Transverse colon (tissue), 4 donors: ENCODE measurements at regions not wholly inside any gene's neighbourhood (a gene's known extent, or its start where the extent isn't known, plus 50 kb on each side); places are given as distances from the start of the nearest gene placed in this dataset.

Experiments
- DNase-seq: peaks from one replicate; pipeline ENCODE4 v3.0.0-alpha.2; 2019
- H3K27ac ChIP-seq, 4 donors: fragments of 200-600 bp; sonication (generic); 2 replicates each; pipeline ENCODE4 v1.5.1; 2016 to 2018; ENCODE audit warnings: inconsistent platforms in 4 of 4
- H3K27me3 ChIP-seq: fragments of 200-600 bp; sonication (generic); 2 replicates; pipeline ENCODE4 v1.5.1; 2017; ENCODE audit warnings: inconsistent platforms
- H3K36me3 ChIP-seq, 4 donors: fragments of 200-600 bp; sonication (generic); 2 replicates each; pipeline ENCODE4 v1.5.1; 2017 to 2019; ENCODE audit warnings: inconsistent platforms in 4 of 4
- H3K4me1 ChIP-seq, 4 donors: fragments of 200-600 bp; sonication (generic); 2 replicates each; pipeline ENCODE4 v1.5.1; 2017 to 2020; ENCODE audit warnings: inconsistent platforms in 4 of 4
- H3K4me3 ChIP-seq, 4 donors: fragments of 200-600 bp; sonication (generic); 1 replicate in 1 of 4; 2 replicates in 3 of 4; pipeline versions ENCODE4 v1.5.1 to v1.6.1; 2017 to 2019; ENCODE audit warnings: inconsistent platforms in 4 of 4
- H3K9me3 ChIP-seq, 2 donors: fragments of 200-600 bp; sonication (generic); 2 replicates each; pipeline ENCODE4 v1.5.1; 2017 to 2019; ENCODE audit warnings: inconsistent platforms in 2 of 2
- EP300 ChIP-seq: sonication (generic); formaldehyde crosslinking; IDR thresholded peaks from one replicate; pipeline ENCODE4 v1.6.1; 2017; ENCODE audit warnings: antibody characterized with exemption, low read depth
- POLR2A ChIP-seq: fragments of 450-650 bp; IDR thresholded peaks from one replicate; pipeline ENCODE4 v1.6.1; 2016; ENCODE audit warnings: antibody characterized with exemption, mild to moderate bottlenecking, moderate library complexity
- POLR2AphosphoS5 ChIP-seq, 3 donors: sonication (generic); formaldehyde crosslinking; IDR thresholded peaks; one replicate each; pipeline ENCODE4 v1.6.1; 2016; ENCODE audit warnings: antibody characterized with exemption in 3 of 3
- WGBS, 2 donors: methylation state at CpG; one replicate each; pipeline ENCODE4 v1.1.5; 2018; ENCODE audit warnings: low coverage in 1 of 2; 5-methylcytosine and 5-hydroxymethylcytosine counted together
- in situ Hi-C, 4 donors: fragments of 200-750 bp; cut with MboI; loops; one replicate each; pipeline versions ENCODE4 v1.15.0 to v1.15.1; 2017; ENCODE audit warnings: low sequenced_read_pairs in 3 of 4, low pct_ligation_motif_present in 1 of 4, low pct_unique_long_range_greater_than_20kb in 1 of 4
- intact Hi-C: fragments of 100-400 bp; cut with DNase I; formaldehyde crosslinking; loops from one replicate; pipeline ENCODE4 v1.15.1; 2023; ENCODE audit warnings: low total_unique reads
- TF ChIP-seq, protein P1 (sequence below), 5 experiments: fragments of 200-600 bp in 3 of 5; fragments of 450-650 bp in 2 of 5; sonication (generic) in 3 of 5; IDR thresholded peaks; 1 replicate in 2 of 5; 2 replicates in 3 of 5; pipeline ENCODE4 v1.5.1; 2016 to 2017; ENCODE audit warnings: antibody characterized with exemption in 5 of 5, inconsistent platforms in 3 of 5, mild to moderate bottlenecking in 2 of 5, moderate library complexity in 1 of 5

DNA sequence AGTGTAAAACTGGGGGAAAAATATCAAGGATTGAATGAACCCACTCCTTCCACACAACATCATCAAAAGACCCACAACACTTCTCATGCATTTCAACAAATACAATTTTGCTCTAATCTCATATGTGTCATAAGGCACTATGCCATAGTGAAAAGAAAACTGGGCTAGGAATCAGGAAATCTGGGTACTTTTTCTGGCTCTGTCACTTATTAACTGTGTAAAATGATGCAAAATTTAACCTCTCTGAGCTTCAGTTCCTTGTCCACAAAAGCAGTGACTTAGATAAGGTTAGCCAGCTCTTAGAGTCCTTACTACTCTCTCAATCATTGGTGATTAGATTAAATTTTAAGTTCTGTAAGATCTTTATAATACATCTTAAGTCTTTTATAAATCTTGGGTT lies 250.5 kb upstream of the SOX5 start:
- H3K4me1 ChIP-seq: no peaks in the 10 kb centered on the region
- no peaks in the 10 kb centered on the region for H3K9me3 ChIP-seq
- intact Hi-C loops (no loop called here), in situ Hi-C loops (no loop called here)
- H3K27ac ChIP-seq: no peak overlapping the region
- no peak overlapping the region for H3K4me3 ChIP-seq
- TF ChIP-seq EP300 (no peak), POLR2A (no peak), POLR2AphosphoS5 (IDR thresholded peaks at IDR 0.05) (no peak)
- TF ChIP-seq, protein P1, sequence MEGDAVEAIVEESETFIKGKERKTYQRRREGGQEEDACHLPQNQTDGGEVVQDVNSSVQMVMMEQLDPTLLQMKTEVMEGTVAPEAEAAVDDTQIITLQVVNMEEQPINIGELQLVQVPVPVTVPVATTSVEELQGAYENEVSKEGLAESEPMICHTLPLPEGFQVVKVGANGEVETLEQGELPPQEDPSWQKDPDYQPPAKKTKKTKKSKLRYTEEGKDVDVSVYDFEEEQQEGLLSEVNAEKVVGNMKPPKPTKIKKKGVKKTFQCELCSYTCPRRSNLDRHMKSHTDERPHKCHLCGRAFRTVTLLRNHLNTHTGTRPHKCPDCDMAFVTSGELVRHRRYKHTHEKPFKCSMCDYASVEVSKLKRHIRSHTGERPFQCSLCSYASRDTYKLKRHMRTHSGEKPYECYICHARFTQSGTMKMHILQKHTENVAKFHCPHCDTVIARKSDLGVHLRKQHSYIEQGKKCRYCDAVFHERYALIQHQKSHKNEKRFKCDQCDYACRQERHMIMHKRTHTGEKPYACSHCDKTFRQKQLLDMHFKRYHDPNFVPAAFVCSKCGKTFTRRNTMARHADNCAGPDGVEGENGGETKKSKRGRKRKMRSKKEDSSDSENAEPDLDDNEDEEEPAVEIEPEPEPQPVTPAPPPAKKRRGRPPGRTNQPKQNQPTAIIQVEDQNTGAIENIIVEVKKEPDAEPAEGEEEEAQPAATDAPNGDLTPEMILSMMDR (IDR thresholded peaks at IDR 0.05): no peak
- H3K36me3 ChIP-seq: no peaks in the 10 kb centered on the region
- DNase-seq: no peak
- no peaks in the 10 kb centered on the region for H3K27me3 ChIP-seq

DNA sequence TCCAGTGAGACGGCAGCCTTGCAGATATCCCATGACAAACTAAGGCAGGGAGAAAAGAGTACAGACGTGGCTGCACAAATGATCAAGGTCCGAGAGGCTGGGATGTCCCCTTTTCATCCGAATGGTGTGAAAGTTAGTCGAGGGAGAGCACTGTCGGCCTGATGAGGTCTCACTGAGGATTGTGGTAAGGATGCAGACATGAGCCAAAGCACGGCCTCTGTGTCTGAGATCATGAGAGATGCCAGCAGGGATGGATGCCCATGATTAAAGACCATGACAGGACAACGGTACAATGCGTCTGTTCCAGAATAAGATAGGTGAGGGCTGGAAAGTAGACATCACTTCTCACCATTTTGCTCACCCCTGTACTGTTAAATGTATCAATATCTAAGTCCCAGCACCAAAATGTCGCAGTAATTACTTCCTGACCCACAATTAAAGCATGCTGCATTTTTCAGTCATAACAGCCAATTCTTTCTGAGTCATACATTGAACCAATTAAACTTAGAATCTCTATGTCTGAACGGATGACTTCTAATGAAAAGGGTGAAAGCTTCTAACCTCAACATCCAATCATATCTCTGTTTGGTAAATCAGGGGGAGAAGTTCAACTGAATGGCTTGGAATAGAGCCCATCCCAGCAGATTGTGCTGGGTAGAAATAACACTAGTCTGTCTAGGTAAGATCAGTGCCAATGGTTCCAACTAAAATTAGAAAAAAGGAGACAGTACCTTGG lies 249.6 kb upstream of the SOX5 start:
- no peaks in the 10 kb centered on the region for H3K36me3 ChIP-seq
- WGBS, 2 donors: 76 to 87% methylated on average over 10 to 11 of the region's 11 CpGs
- H3K4me3 ChIP-seq: no peak overlapping the region
- H3K27ac ChIP-seq: no peak overlapping the region
- DNase-seq: no peak
- TF ChIP-seq, protein P1 (IDR thresholded peaks at IDR 0.05): no peak
- no peak for TF ChIP-seq POLR2AphosphoS5 (IDR thresholded peaks at IDR 0.05)
- TF ChIP-seq EP300: no peak
- no peak for TF ChIP-seq POLR2A
- intact Hi-C loops (no loop called here), in situ Hi-C loops (no loop called here)
- H3K4me1 ChIP-seq: no peaks in the 10 kb centered on the region
- no peaks in the 10 kb centered on the region for H3K27me3 ChIP-seq
- H3K9me3 ChIP-seq: no peaks in the 10 kb centered on the region

DNA sequence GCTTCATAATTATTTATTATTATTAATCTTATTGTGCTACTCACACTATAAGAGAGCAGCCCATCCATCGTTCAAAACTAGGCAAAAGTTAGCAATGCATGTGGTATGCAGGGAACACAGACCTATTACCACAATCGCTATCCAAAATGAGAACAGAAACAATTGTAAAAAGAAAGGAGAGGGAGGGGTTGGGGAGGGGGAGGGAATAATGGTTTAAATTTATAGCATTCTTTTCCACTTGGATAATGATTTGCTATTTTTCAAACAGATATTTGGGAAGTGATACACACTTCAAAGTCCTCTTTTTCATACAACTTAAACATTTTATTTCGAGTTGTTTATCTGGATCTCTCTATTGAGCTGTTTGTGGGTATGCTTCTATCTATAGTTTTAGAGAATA lies 248.6 kb upstream of the SOX5 start:
- intact Hi-C loops (no loop called here), in situ Hi-C loops (no loop called here)
- no peaks in the 10 kb centered on the region for H3K36me3 ChIP-seq
- H3K27me3 ChIP-seq: no peaks in the 10 kb centered on the region
- WGBS, 2 donors: 73 to 90% methylated on average over 2 to 3 of the region's 3 CpGs
- no peak for DNase-seq
- TF ChIP-seq, protein P1 (IDR thresholded peaks at IDR 0.05): no peak
- no peak for TF ChIP-seq EP300
- no peak for TF ChIP-seq POLR2A
- TF ChIP-seq POLR2AphosphoS5 (IDR thresholded peaks at IDR 0.05): no peak
- no peak overlapping the region for H3K4me3 ChIP-seq
- H3K4me1 ChIP-seq: no peaks in the 10 kb centered on the region
- no peak overlapping the region for H3K27ac ChIP-seq
- no peaks in the 10 kb centered on the region for H3K9me3 ChIP-seq

DNA sequence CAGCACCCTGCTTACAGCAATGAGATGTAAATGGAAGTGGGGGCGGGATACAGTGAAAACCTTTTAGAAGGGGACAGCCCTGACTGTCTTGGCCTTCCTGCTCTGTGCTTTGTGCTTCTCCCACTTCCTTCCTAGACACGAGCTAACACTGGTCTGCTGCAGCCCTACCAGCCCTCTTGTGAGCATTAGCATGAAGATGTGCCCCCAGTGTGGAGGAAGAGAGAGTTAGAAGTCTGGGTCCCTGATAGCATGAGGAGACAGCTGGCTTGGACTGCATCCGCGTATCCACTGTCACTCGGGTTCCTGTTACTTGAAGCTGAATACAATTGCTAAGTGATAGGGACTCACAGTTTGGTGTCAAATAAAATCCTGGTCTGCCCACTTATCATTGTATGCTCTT lies 248.1 kb upstream of the SOX5 start:
- in situ Hi-C loops: no loop called here
- 54 to 72% methylated on average over 2 to 5 of the region's 5 CpGs for WGBS, 2 donors
- no peak for TF ChIP-seq EP300
- TF ChIP-seq POLR2AphosphoS5 (IDR thresholded peaks at IDR 0.05): no peak
- no peak for TF ChIP-seq POLR2A
- TF ChIP-seq, protein P1 (IDR thresholded peaks at IDR 0.05): no peak

More for the DNA sequence above, 248.1 kb upstream of the SOX5 start:
- no peak overlapping the region for H3K4me3 ChIP-seq
- no peak overlapping the region for H3K27ac ChIP-seq
- DNase-seq: no peak
- H3K36me3 ChIP-seq: no peaks in the 10 kb centered on the region
- no peaks in the 10 kb centered on the region for H3K27me3 ChIP-seq
- no peaks in the 10 kb centered on the region for H3K9me3 ChIP-seq
- H3K4me1 ChIP-seq: no peaks in the 10 kb centered on the region
- intact Hi-C loops: no loop called here
